Esophagus (tissue), 2 donors: ENCODE measurements at regions not wholly inside any gene's neighbourhood (a gene's known extent, or its start where the extent isn't known, plus 50 kb on each side); places are given as distances from the start of the nearest gene placed in this dataset.

Experiments used
- H3K27ac ChIP-seq, 2 donors: one replicate each; pipeline ENCODE4 v1.5.1; 2013; ENCODE audit warnings: low read depth in 2 of 2, mild to moderate bottlenecking in 2 of 2, inconsistent platforms in 1 of 2, low read length in 1 of 2, moderate library complexity in 1 of 2
- H3K27me3 ChIP-seq, 2 donors: one replicate each; pipeline ENCODE4 v1.6.1; 2013; ENCODE audit warnings: low read length in 2 of 2, control low read depth in 1 of 2, mild to moderate bottlenecking in 1 of 2; ENCODE audit not compliant: insufficient read depth in 2 of 2, control insufficient read depth in 1 of 2
- H3K36me3 ChIP-seq, 2 donors: one replicate each; pipeline ENCODE4 v1.6.1; 2013; ENCODE audit warnings: low read length in 1 of 2; ENCODE audit not compliant: control insufficient read depth in 2 of 2, insufficient read depth in 2 of 2
- H3K4me1 ChIP-seq, 2 donors: one replicate each; pipeline ENCODE4 v1.6.1; 2013; ENCODE audit warnings: low read length in 1 of 2; ENCODE audit not compliant: control insufficient read depth in 2 of 2, insufficient read depth in 2 of 2
- H3K4me3 ChIP-seq, 2 donors: one replicate each; pipeline ENCODE4 v1.5.1; 2013; ENCODE audit warnings: low read length in 2 of 2, mild to moderate bottlenecking in 2 of 2, low read depth in 1 of 2, moderate library complexity in 1 of 2
- H3K9me3 ChIP-seq, 2 donors: one replicate each; pipeline ENCODE4 v1.6.1; 2013; ENCODE audit warnings: mild to moderate bottlenecking in 2 of 2, low read depth in 1 of 2, low read length in 1 of 2, moderate library complexity in 1 of 2; ENCODE audit not compliant: control insufficient read depth in 2 of 2, insufficient read depth in 1 of 2
- WGBS, 2 donors: extraction: QIAGEN DNeasy Blood & Tissue Kit; methylation state at CpG; one replicate each; pipeline ENCODE4 v1.1.7; 2013; 5-methylcytosine and 5-hydroxymethylcytosine counted together
- donor health status: healthy with polysubstance abuse.
- donor health status: Bipolar disorder and iron deficiency.

- Histone ChIP-seq H3K36me3 (no peaks in the 10 kb centered on the region), H3K4me1 (peaks cover 0 to 5% of the 10 kb centered on the region in 2 donors), H3K27ac (no peak overlapping the region), H3K4me3 (no peak overlapping the region), H3K27me3 (no peaks in the 10 kb centered on the region), H3K9me3 (peaks cover 0 to 2% of the 10 kb centered on the region in 2 donors)
Measured at GRCh38 chr14:98070536-98070935, 1201.5 kb downstream of the BCL11B start.

DNA sequence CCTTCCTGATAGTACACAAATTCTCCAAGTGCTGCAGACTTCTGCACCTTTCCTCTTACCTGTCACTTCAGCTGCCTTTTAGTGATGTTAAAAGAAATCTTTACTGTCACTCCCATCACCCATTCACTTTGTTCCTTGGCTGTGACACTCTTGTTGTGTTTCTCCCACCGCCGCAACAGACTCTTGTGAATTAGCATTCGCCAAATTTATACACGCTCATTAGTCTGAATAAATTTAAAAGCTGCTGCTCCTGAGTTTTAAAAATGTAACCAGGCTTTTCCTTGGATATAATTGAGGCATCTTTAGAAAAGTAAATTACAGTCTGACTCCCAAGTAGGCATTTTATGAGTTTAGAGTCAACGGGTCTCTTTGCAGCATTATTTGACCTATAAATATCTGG lies 1197.9 kb downstream of the BCL11B start:
- H3K4me1 ChIP-seq = peaks cover 2 to 5% of the 10 kb centered on the region in 2 donors
- H3K9me3 ChIP-seq = no peaks in the 10 kb centered on the region
- H3K27me3 ChIP-seq = no peaks in the 10 kb centered on the region
- 95 to 96% methylated on average over 5 of the region's 5 CpGs for WGBS, 2 donors
- no peak overlapping the region for H3K27ac ChIP-seq
- no peaks in the 10 kb centered on the region for H3K36me3 ChIP-seq
- H3K4me3 ChIP-seq = no peak overlapping the region

DNA sequence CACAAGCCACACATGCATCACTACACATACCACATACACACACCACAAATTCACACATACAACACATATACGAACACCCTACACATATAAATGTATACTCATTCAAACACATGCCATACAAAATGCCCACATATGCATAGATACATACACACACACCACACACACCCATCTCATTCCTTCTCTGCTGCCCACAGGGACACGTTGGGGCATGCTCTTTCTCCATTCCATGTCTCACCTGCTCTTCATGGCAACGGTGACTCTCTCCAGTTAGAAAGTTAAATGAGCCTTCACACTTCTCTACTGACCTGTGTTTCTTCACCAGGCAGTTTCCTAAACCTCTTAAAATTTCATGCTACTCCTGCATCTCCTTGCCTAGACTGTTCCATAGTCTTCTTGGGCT lies 1194.8 kb downstream of the BCL11B start:
- Histone ChIP-seq H3K27me3 (no peaks in the 10 kb centered on the region), H3K27ac (no peak overlapping the region), H3K4me3 (no peak overlapping the region), H3K4me1 (peaks cover 2% of the 10 kb centered on the region in 2 donors), H3K36me3 (no peaks in the 10 kb centered on the region), H3K9me3 (no peaks in the 10 kb centered on the region)
- WGBS, 2 donors = 45 to 48% methylated on average over 3 of the region's 3 CpGs

GRCh38 chr14:98082833-98083232 lies 1189.2 kb downstream of the BCL11B start:
- 71 to 80% methylated on average over 1 of the region's 1 CpG for WGBS, 2 donors

GRCh38 chr14:98085751-98086150 lies 1186.2 kb downstream of the BCL11B start:
- Histone ChIP-seq H3K4me3 (no peak overlapping the region), H3K9me3 (no peaks in the 10 kb centered on the region), H3K36me3 (no peaks in the 10 kb centered on the region), H3K27ac (no peak overlapping the region), H3K4me1 (no peaks in the 10 kb centered on the region), H3K27me3 (no peaks in the 10 kb centered on the region)
- WGBS, 2 donors = 94 to 95% methylated on average over 1 of the region's 1 CpG

More at GRCh38 chr14:98082833-98083232, 1189.2 kb downstream of the BCL11B start:
- H3K4me3 ChIP-seq = no peak overlapping the region
- H3K4me1 ChIP-seq = no peaks in the 10 kb centered on the region
- H3K36me3 ChIP-seq = no peaks in the 10 kb centered on the region
- H3K27me3 ChIP-seq = no peaks in the 10 kb centered on the region
- no peak overlapping the region for H3K27ac ChIP-seq
- H3K9me3 ChIP-seq = no peaks in the 10 kb centered on the region

GRCh38 chr14:98093111-98093510 lies 1178.9 kb downstream of the BCL11B start:
- Histone ChIP-seq H3K9me3 (no peaks in the 10 kb centered on the region), H3K36me3 (no peaks in the 10 kb centered on the region), H3K4me1 (no peaks in the 10 kb centered on the region), H3K27me3 (no peaks in the 10 kb centered on the region), H3K4me3 (no peak overlapping the region), H3K27ac (no peak overlapping the region)
- 53 to 55% methylated on average over 2 of the region's 2 CpGs for WGBS, 2 donors

GRCh38 chr14:98099527-98099926 lies 1172.5 kb downstream of the BCL11B start:
- Histone ChIP-seq H3K9me3 (no peaks in the 10 kb centered on the region), H3K27me3 (no peaks in the 10 kb centered on the region), H3K36me3 (no peaks in the 10 kb centered on the region), H3K4me3 (no peak overlapping the region), H3K27ac (no peak overlapping the region), H3K4me1 (no peaks in the 10 kb centered on the region)
- 38 to 61% methylated on average over 2 of the region's 2 CpGs for WGBS, 2 donors

- no peaks in the 10 kb centered on the region for H3K27me3 ChIP-seq
- no peak overlapping the region for H3K27ac ChIP-seq
- WGBS, 2 donors = 71 to 81% methylated on average over 3 of the region's 3 CpGs
- H3K9me3 ChIP-seq = no peaks in the 10 kb centered on the region
- H3K4me1 ChIP-seq = no peaks in the 10 kb centered on the region
- H3K4me3 ChIP-seq = no peak overlapping the region
- no peaks in the 10 kb centered on the region for H3K36me3 ChIP-seq
Measured at GRCh38 chr14:98101323-98101722, 1170.7 kb downstream of the BCL11B start.

DNA sequence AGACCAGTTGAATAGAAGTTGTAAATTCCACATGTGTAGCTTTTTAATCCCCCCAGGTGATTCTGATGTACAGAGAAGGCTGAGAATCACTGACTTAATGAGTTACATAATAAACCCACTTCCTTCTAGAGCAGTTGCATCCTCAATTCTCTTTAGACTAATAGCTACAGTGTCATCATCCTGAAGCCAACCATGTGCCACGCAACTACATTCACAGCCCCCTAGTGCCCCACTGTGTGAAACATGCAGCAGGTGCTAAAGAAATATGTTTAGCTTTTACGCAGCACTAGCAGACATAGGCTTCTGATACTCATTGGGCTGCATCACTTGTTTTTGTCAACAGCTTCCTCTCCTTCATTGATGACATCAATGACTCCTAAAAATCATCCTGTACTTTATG lies 1168.3 kb downstream of the BCL11B start:
- H3K4me3 ChIP-seq = no peak overlapping the region
- no peaks in the 10 kb centered on the region for H3K9me3 ChIP-seq
- H3K36me3 ChIP-seq = no peaks in the 10 kb centered on the region
- no peaks in the 10 kb centered on the region for H3K4me1 ChIP-seq
- no peaks in the 10 kb centered on the region for H3K27me3 ChIP-seq
- WGBS, 2 donors = 89 to 94% methylated on average over 2 of the region's 2 CpGs
- H3K27ac ChIP-seq = no peak overlapping the region

DNA sequence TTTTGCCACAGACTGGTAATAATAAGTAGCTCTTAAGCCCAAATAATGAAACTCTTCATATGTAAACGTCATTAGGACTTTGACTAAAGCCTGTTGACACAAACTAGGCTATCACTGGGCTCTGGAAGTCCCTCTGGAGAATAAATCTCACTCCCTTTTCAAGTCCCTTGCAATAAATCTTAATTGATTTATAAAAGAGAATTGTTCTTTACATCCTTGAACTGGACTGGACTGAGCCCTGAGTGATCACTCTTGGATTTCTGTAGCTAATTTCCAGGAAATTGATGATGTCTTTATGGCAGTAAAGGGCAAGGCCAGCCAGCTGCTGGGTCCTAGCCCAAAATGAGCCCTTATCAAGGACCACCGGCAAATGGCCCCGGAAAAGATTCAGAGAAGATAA lies 1162.7 kb downstream of the BCL11B start:
- Histone ChIP-seq H3K4me1 (no peaks in the 10 kb centered on the region), H3K9me3 (no peaks in the 10 kb centered on the region), H3K36me3 (no peaks in the 10 kb centered on the region), H3K4me3 (no peak overlapping the region), H3K27me3 (no peaks in the 10 kb centered on the region), H3K27ac (no peak overlapping the region)
- WGBS, 2 donors = 55 to 70% methylated on average over 3 of the region's 3 CpGs
